BLaER1 treated with 17β-estradiol and CSF1 and Interleukin-3, amounts not matched to agents 10 nM and 100 nM (cell line): ENCODE measurements at regions not wholly inside any gene's neighbourhood (a gene's known extent, or its start where the extent isn't known, plus 50 kb on each side); places are given as distances from the start of the nearest gene placed in this dataset.
"Not testable (repeated sequence)": the region's sequence is repeated elsewhere in the genome, so short reads cannot be mapped to it uniquely, and the experiment has no call there.

Source experiments
- H3K27ac ChIP-seq, 11 experiments: shearing (Covaris generic); formaldehyde crosslinking; 2 replicates each; pipeline ENCODE4 v1.8.1; 2022
- H3K27me3 ChIP-seq, 11 experiments: shearing (Covaris generic); formaldehyde crosslinking; 2 replicates each; pipeline ENCODE4 v1.8.1; 2022
- H3K36me3 ChIP-seq, 11 experiments: shearing (Covaris generic); formaldehyde crosslinking; 2 replicates each; pipeline ENCODE4 v1.8.1; 2022
- H3K4me1 ChIP-seq, 10 experiments: shearing (Covaris generic); formaldehyde crosslinking; 2 replicates each; pipeline ENCODE4 v1.8.1; 2022
- H3K4me2 ChIP-seq, 11 experiments: shearing (Covaris generic); formaldehyde crosslinking; 2 replicates each; pipeline ENCODE4 v1.8.1; 2022
- H3K4me3 ChIP-seq, 10 experiments: shearing (Covaris generic); formaldehyde crosslinking; 2 replicates each; pipeline ENCODE4 v1.8.1; 2022
- H3K9ac ChIP-seq, 11 experiments: shearing (Covaris generic); formaldehyde crosslinking; 2 replicates each; pipeline ENCODE4 v1.8.1; 2022
- H3K9me3 ChIP-seq, 11 experiments: shearing (Covaris generic); formaldehyde crosslinking; replicated peaks in 1 of 11; 2 replicates each; pipeline ENCODE4 v1.8.1; 2022
- H4K20me1 ChIP-seq, 11 experiments: shearing (Covaris generic); formaldehyde crosslinking; 2 replicates each; pipeline ENCODE4 v1.8.1; 2022
- Cebpa-rat ChIP-seq, 11 experiments: shearing (Covaris generic); IDR thresholded peaks; 2 replicates each; pipeline ENCODE4 v1.8.1; 2022

DNA sequence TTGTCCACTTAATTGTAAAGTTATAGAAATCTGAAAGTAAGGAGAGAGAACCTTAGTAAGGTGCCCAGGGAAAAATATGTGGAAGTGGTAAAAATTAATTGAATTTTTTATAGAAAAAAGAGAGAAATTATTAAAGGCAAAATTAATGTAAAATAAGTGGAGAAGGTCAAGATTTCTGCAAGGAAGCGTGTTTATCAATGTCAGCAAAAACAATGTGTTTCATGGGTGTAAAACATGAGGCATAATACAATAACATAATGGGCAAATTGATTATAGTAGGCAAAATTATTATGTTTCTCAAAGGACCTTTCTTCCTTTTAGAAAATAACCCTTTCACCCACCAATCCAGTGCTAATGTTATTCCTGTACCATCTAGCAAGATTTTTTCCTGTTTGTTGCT is 1520.1 kb downstream of the REEP3 start:
- H3K4me2 ChIP-seq = no peak overlapping the region
- H3K9me3 ChIP-seq = no peaks in the 10 kb centered on the region
- no peak overlapping the region for H3K9ac ChIP-seq
- H3K4me1 ChIP-seq = no peaks in the 10 kb centered on the region
- no peak for TF ChIP-seq Cebpa-rat (IDR thresholded peaks at IDR 0.05)
- H4K20me1 ChIP-seq = no peaks in the 10 kb centered on the region
- H3K27me3 ChIP-seq = no peaks in the 10 kb centered on the region
- H3K36me3 ChIP-seq = no peaks in the 10 kb centered on the region
- no peak overlapping the region for H3K27ac ChIP-seq
- H3K4me3 ChIP-seq = no peak overlapping the region

- Histone ChIP-seq H3K4me1 (no peaks in the 10 kb centered on the region), H3K9ac (no peak overlapping the region), H4K20me1 (no peaks in the 10 kb centered on the region), H3K27me3 (no peaks in the 10 kb centered on the region), H3K4me2 (no peak overlapping the region), H3K4me3 (no peak overlapping the region), H3K36me3 (no peaks in the 10 kb centered on the region), H3K27ac (no peak overlapping the region), H3K9me3 (no peaks in the 10 kb centered on the region)
- TF ChIP-seq Cebpa-rat (IDR thresholded peaks at IDR 0.05) = no peak
Measured at GRCh38 chr10:65042496-65042895, 1521.3 kb downstream of the REEP3 start.

DNA sequence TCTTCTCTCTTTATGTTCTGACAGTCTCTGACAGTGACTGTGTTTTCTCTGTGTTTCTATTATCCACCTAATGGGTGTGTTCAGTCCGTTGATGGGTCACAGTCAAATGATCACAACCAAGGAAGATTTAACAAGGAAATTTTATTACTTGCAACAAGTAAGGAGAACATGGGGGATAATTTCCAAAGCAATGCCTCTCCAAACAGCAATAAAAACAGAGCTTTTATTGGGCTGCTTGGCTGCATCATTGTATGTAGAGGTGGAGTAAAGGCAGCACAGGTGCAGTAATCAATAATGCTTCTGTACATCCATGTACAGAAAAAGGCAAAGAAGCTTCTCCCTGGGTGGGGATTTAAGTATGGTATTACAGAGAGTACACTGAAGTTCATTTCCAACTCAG is 1525.6 kb downstream of the REEP3 start:
- H3K4me1 ChIP-seq = no peaks in the 10 kb centered on the region
- no peak overlapping the region for H3K4me2 ChIP-seq
- H3K4me3 ChIP-seq = no peak overlapping the region
- no peaks in the 10 kb centered on the region for H3K36me3 ChIP-seq
- H3K9ac ChIP-seq = no peak overlapping the region
- no peaks in the 10 kb centered on the region for H3K27me3 ChIP-seq
- H3K9me3 ChIP-seq = peaks cover 0 to 8% (median 4%) of the 10 kb centered on the region in 11 experiments; a peak in 14 of 22 replicates
- TF ChIP-seq Cebpa-rat (IDR thresholded peaks at IDR 0.05) = no peak
- no peak overlapping the region for H3K27ac ChIP-seq
- no peaks in the 10 kb centered on the region for H4K20me1 ChIP-seq

DNA sequence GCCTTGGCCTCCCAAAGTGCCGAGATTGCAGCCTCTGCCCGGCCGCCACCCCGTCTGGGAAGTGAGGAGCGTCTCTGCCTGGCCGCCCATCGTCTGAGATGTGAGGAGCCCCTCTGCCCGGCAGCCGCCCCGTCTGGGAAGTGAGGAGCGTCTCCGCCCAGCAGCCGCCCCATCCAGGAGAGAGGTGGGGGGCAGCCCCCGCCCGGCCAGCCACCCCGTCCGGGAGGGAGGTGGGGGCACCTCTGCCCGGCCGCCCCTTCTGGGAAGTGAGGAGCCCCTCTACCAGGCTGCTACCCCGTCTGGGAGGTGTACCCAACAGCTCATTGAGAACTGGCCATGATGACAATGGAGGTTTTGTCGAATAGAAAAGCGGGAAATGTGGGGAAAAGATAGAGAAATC is 1530.9 kb downstream of the REEP3 start:
- H3K9me3 ChIP-seq = peaks cover 15 to 30% (median 25%) of the 10 kb centered on the region in 11 experiments; a peak in 20 of 22 replicates
- not testable (repeated sequence) for H3K9ac ChIP-seq, H3K4me2 ChIP-seq, H3K27me3 ChIP-seq, H3K36me3 ChIP-seq, H3K4me1 ChIP-seq, H3K27ac ChIP-seq, H3K4me3 ChIP-seq, H4K20me1 ChIP-seq

DNA sequence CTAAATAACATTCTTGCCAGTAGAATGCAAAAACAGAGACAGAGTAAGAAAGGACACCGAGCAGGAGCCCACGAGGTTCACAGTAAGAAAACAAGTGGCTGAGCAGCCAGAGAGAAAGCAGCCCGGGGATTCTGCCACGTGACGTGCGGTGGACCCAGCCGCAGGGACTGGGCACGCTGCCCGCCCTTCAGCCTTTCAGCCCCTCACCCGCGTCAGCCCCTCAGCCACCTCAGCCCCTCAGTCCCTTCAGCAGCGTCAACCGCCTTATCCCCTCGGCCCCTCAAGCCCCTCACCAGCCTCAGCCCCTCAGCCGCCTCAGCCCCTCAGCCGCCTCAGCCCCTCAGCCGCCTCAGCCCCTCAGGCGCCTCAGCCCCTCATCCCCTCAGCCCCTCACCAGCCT is 1532.2 kb downstream of the REEP3 start:
- not testable (repeated sequence) for H3K4me1 ChIP-seq, H3K9ac ChIP-seq, H3K27ac ChIP-seq, H3K36me3 ChIP-seq, H3K4me2 ChIP-seq, H3K27me3 ChIP-seq, H4K20me1 ChIP-seq, H3K4me3 ChIP-seq
- peaks cover 15 to 30% (median 25%) of the 10 kb centered on the region in 11 experiments; a peak in 20 of 22 replicates for H3K9me3 ChIP-seq

- H3K4me1 ChIP-seq, H3K27me3 ChIP-seq, H3K4me2 ChIP-seq, H4K20me1 ChIP-seq, H3K27ac ChIP-seq, H3K36me3 ChIP-seq, H3K4me3 ChIP-seq, H3K9ac ChIP-seq: not testable (repeated sequence)
- peaks cover 15 to 30% (median 25%) of the 10 kb centered on the region in 11 experiments; a peak in 20 of 22 replicates for H3K9me3 ChIP-seq
Measured at GRCh38 chr10:65053831-65054351, 1532.7 kb downstream of the REEP3 start.

DNA sequence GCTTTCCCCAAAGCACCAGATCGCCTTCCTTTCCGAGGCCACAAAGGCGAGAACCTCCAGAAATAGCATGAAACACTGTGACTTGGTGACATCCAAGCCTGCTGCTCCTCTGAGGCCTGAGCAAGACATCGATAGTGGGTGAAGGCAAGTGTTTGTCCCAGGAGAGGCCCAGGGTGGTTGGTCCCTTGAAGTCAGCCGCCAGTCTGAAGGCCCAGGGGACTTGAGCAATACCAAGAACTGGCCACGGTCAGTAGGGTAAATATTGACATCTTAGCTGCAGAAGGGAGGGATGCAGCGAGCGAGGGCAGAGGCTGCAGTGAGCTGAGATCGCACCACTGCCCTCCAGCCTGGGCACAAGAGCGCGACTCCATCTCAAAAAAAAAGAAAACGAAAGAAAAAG is 1533.5 kb downstream of the REEP3 start:
- not testable (repeated sequence) for H3K27ac ChIP-seq, H3K4me1 ChIP-seq, H4K20me1 ChIP-seq, H3K4me3 ChIP-seq, H3K9ac ChIP-seq, H3K36me3 ChIP-seq, H3K4me2 ChIP-seq, H3K27me3 ChIP-seq
- H3K9me3 ChIP-seq = peaks cover 15 to 30% (median 25%) of the 10 kb centered on the region in 11 experiments; a peak in 20 of 22 replicates

GRCh38 chr10:65065278-65065677 is 1544.1 kb downstream of the REEP3 start:
- H3K9ac ChIP-seq = no peak overlapping the region
- H3K4me2 ChIP-seq = no peak overlapping the region
- H4K20me1 ChIP-seq = no peaks in the 10 kb centered on the region
- TF ChIP-seq Cebpa-rat (IDR thresholded peaks at IDR 0.05) = no peak
- H3K4me3 ChIP-seq = no peak overlapping the region
- H3K4me1 ChIP-seq = no peaks in the 10 kb centered on the region
- H3K27me3 ChIP-seq = no peaks in the 10 kb centered on the region
- no peak overlapping the region for H3K27ac ChIP-seq
- no peaks in the 10 kb centered on the region for H3K9me3 ChIP-seq
- H3K36me3 ChIP-seq = no peaks in the 10 kb centered on the region

GRCh38 chr10:65083222-65083621 is 1562.0 kb downstream of the REEP3 start:
- Histone ChIP-seq H3K9ac (no peak overlapping the region), H3K9me3 (peaks cover 22 to 43% (median 41%) of the 10 kb centered on the region in 11 experiments), H3K4me2 (no peak overlapping the region), H3K27me3 (no peaks in the 10 kb centered on the region), H3K36me3 (no peaks in the 10 kb centered on the region), H4K20me1 (no peaks in the 10 kb centered on the region), H3K27ac (no peak overlapping the region), H3K4me3 (no peak overlapping the region), H3K4me1 (no peaks in the 10 kb centered on the region)
- TF ChIP-seq Cebpa-rat (IDR thresholded peaks at IDR 0.05) = no peak

DNA sequence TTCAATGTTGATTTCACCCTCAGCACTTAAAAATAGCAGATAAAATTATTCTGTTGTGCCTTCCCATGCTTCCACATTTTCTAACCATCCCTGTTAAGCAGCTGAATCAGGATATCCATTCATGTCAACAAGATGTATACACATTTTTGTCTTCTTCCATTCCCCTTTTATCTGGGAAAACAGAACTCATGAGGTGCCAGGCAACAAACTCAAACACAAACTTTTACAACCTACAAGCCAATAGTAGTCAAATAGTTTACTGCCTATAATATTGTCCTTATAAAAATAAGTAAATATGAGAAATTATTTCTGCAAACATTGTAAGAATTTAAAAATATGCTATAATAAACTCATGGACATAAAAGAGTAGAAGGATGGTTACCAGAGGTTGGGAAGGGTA is 1569.8 kb downstream of the REEP3 start:
- Histone ChIP-seq H3K4me2 (no peak overlapping the region), H3K36me3 (no peaks in the 10 kb centered on the region), H3K9me3 (no peaks in the 10 kb centered on the region), H4K20me1 (no peaks in the 10 kb centered on the region), H3K9ac (no peak overlapping the region), H3K27ac (no peak overlapping the region), H3K27me3 (no peaks in the 10 kb centered on the region), H3K4me3 (no peak overlapping the region), H3K4me1 (no peaks in the 10 kb centered on the region)
- no peak for TF ChIP-seq Cebpa-rat (IDR thresholded peaks at IDR 0.05)

DNA sequence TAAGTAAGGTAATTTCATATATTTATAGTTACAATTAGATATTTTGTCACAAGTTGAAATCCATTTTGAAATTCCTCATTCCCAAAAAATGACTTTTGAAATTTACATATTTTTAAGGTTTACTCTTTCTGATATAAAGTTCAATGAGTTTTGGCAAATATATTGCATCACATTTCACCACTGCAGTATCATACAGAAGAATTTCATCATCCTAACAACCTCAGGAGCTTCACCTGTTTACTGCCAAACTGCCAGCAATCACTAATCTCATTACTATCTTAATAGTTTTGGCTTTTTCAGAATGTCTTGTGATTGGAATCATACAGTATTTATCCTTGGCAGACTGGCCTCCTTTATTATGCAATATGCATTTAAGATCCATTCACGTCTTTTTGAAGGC is 1578.9 kb downstream of the REEP3 start:
- no peak overlapping the region for H3K9ac ChIP-seq

DNA sequence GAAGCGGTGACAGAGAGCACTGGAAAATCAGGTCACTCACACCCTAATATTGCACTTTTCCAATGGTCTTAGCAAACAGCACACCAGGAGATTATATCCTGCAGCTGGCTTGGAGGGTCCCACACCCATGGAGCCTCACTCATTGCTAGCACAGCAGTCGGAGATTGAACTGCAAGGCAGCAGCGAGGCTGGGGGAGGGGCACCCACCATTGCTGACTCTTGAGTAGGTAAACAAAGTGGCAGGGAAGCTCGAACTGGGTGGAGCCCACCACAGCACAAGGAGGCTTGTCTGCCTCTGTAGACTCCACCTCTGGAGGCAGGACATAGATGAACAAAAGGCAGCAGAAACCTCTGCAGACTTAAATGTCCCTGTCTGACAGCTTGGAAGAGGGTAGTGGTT is 1579.7 kb downstream of the REEP3 start:
- not testable (repeated sequence) for H3K27ac ChIP-seq, H3K4me2 ChIP-seq, H3K36me3 ChIP-seq, H4K20me1 ChIP-seq, H3K9me3 ChIP-seq, H3K27me3 ChIP-seq, H3K4me3 ChIP-seq, H3K9ac ChIP-seq, H3K4me1 ChIP-seq

More for the DNA sequence above, 1578.9 kb downstream of the REEP3 start:
- no peaks in the 10 kb centered on the region for H3K36me3 ChIP-seq
- H3K4me2 ChIP-seq = no peak overlapping the region
- no peaks in the 10 kb centered on the region for H3K4me1 ChIP-seq
- H3K9me3 ChIP-seq = no peaks in the 10 kb centered on the region
- no peak overlapping the region for H3K4me3 ChIP-seq
- H3K27me3 ChIP-seq = no peaks in the 10 kb centered on the region
- H4K20me1 ChIP-seq = no peaks in the 10 kb centered on the region
- TF ChIP-seq Cebpa-rat (IDR thresholded peaks at IDR 0.05) = no peak
- no peak overlapping the region for H3K27ac ChIP-seq
